Stimulated activated CD8-positive, alpha-beta memory T cell treated with anti-CD3 and anti-CD28 coated beads, Interleukin-4, amount 100 ng/mL, for 4 hours (primary cell): ENCODE measurements at regions not wholly inside any gene's neighbourhood (a gene's known extent, or its start where the extent isn't known, plus 50 kb on each side); places are given as distances from the start of the nearest gene placed in this dataset.
"Not testable (repeated sequence)": the region's sequence is repeated elsewhere in the genome, so short reads cannot be mapped to it uniquely, and the experiment has no call there.

Experiments used
- DNase-seq, 2 donors: peaks; one replicate each; pipeline ENCODE4 v3.0.0-alpha.2; 2020; ENCODE audit warnings: low read depth in 2 of 2, low spot score in 1 of 2

DNA sequence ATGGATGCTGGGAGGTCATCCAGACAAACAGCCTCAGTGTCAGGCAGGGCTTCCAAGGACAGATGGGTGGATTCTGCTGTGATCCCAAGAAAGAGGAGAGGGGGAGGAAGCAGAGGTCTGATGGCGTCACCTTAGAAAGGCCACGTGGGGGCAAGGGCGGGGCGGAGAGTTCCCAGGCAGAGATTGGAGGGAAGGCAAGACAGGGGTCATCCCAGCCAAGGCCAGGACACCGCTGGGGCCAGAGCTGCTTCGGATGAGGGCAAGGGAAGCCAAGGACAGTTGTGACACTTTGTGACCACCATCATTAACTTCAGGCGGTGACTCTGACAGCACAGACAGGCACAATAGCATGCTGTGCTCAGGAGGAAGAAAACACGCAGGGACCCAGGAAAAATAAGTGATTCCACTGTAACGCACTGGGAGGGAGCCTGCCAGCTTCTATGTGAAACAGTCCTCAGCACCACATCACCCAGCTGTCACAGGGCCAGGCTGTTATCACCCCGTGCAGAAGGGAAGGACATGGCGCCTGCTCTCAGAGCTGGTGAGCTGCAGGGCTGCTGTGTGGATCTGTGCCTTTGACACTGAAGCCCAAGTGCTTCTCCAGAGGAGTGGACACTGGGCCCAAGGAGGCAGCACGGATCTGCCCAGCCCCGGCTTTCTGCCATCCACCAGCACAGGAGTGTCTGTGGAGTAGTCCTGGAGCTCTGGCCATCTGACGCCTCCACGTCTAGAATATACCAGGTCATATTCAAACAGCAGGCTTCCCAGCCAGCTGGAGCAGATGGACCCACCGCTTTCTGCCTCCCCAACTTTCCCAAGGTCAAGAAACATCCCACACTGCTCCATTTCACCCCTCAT, 204.1 kb downstream of the NDUFA10 start:
- no peak for DNase-seq

- DNase-seq: no peak
Observed at GRCh38 chr2:239819974-239820555, 205.1 kb downstream of the NDUFA10 start.

DNA sequence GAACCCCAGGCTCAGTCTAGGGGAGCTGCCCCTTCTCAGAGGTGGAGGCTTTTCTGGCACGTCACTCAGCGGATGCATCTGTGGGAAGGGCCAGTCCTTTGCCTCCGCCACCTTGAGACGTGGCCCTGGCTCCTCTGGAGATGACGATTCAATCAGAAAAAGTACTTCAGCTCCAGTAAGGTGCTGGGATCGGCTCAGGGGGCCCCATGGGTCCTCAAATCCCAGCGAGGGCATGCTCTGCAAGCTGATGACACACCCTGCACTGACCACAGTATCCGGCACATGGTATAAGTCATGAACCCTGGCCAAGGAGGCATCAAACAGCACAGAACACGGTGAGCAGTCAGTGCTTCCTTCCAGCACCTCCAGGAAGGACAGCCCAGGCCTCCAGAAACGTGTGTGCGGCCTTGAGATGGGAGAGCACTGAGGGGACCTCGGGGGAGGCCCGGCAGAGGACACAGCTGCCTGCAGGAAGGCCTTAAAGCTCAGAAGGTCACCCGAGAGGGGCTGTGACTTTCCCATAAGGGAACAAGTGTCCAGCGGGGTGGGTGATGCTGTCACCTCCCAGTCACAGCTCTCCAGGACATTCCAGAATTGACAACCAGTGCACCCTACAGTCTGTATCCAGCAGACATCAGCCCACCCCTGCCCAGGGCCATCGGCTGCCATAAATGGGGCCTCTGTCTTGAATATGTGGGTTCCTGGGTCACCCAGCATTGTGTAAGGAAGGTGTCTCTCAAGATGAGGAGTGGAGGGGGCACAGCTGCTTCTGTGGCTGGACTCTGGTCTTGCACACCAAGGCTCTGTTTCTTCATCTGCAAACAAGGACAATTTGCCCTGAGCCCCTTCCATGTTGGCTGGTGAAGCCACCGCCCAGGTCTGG, 205.8 kb downstream of the NDUFA10 start:
- no peak for DNase-seq

- DNase-seq: no peak
Observed at GRCh38 chr2:239818531-239819011, 206.6 kb downstream of the NDUFA10 start.

DNA sequence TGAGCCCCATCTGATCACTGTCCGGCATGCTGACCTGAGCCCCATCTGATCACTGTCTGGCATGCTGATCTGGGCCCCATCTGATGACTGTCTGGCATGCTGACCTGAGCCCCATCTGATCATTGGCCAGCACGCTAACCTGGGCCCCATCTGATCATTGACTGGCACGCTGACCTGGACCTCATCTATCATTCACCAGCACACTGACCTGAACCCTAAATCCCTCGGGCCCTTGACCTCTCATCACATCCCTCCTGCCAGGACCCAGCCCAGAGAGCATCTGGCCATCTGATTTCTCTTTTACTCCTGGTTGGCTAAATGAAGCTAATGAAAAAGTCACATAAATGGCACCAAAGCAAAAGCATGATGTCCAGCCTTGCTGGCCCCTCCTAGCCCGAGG, 207.1 kb downstream of the NDUFA10 start:
- no peak for DNase-seq

GRCh38 chr2:239817468-239818031, 207.6 kb downstream of the NDUFA10 start:
- DNase-seq: not testable (repeated sequence)

DNA sequence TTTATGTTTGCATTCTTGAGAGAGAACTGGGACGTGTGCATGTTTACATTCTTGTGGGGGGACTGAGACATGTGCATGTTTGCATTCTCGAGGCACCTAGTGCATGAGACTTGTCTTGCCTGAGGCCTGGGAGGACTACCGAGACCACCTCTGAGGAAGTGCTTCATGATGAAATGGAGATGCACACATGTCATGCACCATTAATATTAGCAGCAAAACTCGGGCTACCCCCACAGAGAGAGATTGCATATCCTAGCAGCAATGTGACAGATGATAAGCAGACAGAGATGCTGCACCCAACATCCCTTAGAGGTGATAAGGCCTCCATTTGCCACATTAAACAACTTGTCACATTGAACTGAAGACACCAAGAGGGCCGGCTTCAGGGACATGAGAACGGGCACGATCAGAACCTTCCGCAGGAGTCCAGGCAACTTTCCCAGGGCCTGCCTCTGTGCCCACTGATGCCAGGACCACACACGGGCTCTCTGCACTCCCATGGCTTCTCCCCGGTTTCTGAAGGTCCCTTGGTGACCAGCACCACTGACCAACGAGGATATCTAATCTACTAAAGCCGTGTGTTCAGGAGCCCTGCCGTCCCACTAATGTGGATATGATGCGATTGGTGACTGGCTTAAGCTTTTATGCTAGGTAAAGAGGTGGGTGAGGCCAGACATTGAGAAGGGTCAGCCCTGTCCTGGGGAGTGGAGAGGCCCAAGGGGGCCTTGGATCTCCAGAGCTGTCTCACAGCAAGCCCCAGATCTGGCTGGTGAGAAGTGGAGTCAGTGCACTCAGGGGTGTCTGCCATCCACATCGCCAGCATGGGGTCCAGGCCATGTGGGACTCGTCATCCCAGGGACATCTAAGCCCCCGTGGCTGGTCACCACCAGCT, 208.3 kb downstream of the NDUFA10 start:
- no peak for DNase-seq

DNA sequence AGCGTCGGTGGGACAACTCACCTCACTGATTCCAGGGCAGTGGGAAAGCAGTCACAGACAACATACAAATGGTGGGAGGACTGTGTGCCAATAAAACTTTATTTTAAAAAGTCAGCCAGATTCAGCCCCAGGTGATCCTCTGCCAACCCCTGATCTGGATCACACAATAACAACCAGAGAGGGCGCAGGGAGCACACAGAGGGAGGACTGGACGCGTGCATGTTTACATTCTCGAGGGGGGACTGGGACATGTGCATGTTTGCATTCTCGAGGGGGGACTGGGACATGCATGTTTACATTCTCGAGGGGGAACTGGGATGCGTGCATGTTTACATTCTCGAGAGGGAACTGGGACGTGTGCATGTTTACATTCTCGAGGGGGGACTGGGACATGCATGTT, 209.5 kb downstream of the NDUFA10 start:
- DNase-seq: no peak

GRCh38 chr2:239814861-239815601, 210.1 kb downstream of the NDUFA10 start:
- DNase-seq: no peak

- no peak for DNase-seq
Observed at GRCh38 chr2:239814116-239814860, 210.9 kb downstream of the NDUFA10 start.

DNA sequence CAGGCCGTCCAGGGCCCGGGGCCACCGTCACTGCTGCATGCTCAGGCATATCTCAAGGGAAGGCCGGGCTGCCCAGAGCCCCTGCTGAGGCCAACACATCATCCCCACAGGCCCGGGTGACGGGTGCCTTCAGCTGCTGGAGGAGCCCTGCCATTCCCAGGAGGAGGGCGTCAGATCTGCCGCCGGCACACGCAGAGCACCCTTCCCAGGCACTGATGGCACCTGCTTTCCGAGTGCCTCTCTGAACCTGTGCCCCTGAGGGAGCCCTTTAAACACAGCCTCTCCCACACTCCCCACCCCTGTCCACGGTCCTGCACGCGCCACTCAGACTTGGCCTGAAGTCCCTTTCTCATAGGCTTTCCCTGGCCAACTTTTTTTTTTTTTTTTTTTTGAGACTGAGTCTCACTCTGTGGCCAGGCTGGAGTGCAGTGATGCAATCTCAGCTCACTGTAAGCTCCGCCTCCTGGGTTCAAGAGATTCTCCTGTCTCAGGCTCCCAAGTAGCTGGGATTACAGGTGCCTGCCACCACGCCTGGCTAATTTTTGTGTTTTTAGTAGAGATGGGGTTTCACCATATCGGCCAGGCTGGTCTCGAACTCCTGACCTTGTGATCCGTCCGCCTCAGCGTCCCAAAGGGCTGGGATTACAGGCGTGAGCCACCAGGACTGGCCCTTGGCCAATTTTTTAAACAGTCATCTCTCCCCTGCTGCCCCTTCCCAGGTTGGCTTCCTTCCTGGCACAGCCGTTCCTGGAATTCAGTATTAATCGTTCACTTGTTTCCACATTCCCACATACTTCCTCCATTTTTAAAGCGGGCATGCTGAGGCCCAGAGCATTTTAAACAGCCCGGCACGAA, 211.7 kb downstream of the NDUFA10 start:
- DNase-seq: no peak

- DNase-seq: no peak
Observed at GRCh38 chr2:239811806-239812560, 213.2 kb downstream of the NDUFA10 start.

- DNase-seq: no peak
Observed at GRCh38 chr2:239811111-239811781, 213.9 kb downstream of the NDUFA10 start.

DNA sequence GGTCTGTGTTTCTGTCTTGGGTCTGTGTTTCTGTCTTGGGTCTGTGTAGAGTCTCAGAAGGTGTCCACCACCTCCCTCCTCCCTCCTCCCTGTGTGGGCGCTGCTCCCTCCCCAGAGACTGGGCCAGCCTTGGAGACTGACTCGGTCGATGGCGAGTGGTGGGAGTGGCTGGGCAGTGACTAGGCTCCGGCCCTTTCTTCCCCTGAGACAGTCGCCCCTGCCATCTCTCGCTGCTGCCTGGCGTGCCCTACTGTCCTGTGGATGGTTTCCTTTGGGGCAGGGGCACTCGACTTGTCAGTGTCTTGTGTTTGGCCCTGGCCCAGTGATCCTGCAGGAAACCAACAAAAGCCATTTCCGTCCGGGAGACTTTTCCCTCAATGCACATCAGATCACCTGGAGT, 215.8 kb downstream of the NDUFA10 start:
- DNase-seq: no peak

- no peak for DNase-seq
Observed at GRCh38 chr2:239807568-239807967, 217.6 kb downstream of the NDUFA10 start.

DNA sequence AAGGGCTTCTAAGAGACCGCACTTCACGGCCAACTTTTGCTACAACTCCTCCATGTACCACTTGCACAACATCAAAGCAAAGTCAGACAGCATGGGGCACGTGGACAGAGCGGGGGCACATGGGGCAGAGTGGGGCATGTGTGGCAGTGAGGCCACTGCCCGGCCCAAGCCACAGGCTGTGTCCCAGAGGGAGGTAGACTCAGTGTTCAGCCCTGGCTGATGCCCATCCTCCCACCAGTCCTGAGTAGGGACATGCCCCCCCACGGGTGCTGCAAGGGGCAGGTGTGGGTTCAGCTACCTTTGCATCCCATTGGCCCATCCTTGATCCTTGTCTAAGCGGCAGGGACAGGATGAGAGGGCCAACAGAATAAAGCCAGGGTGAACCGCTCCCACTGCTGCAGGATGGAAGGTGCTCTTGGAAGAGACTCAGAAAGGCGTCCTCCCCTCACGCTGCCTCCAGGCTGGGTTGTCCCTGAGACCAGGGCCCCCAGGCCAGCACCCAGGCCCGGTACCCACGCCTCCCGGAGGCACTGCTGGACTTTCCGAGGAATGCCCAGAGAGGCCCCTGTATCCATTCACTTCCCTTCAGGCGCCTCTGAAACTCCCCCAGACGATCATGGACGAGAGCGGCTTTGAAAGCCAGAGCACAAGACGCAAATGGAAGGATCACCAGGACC, 218.2 kb downstream of the NDUFA10 start:
- no peak for DNase-seq
